ENCODE measurements at regions not wholly inside any gene's neighbourhood (a gene's known extent, or its start where the extent isn't known, plus 50 kb on each side); places are given as distances from the start of the nearest gene placed in this dataset.

DNA sequence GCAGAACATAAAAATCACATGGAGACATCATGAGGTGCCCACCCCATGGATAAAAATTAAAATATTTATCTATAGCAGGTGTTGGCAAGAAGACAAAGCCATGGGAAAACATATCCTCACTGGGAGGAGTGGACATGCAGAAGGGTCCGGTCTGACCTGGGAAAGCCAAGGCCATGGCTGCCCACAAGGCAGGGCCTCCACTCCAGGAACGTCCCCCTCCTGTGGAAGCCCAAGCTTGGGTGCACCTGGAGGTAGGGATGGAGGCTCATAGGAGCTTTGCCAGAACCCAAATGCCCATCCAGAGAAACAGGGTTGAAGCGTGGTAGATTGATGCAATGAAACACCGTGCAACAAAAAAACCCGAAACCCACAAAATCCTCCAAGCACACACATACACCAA is 81.4 kb upstream of the COL5A1 start:
- H3K36me3 ChIP-seq = no peaks in the 10 kb centered on the region
- no peak overlapping the region for H3K27ac ChIP-seq
- intact Hi-C loops (cut with DNase I) = no loop called here
- TF ChIP-seq CTCF (IDR thresholded peaks at IDR 0.05) = no peak
- TF ChIP-seq POLR2A (IDR thresholded peaks at IDR 0.05) = no peak
- TF ChIP-seq POLR2AphosphoS5 (IDR thresholded peaks at IDR 0.05; ENCODE audit: insufficient read depth in 1 of 2, low read depth in 1 of 2) = no peak
- H3K4me1 ChIP-seq = no peaks in the 10 kb centered on the region
- no peak overlapping the region for H3K4me3 ChIP-seq
- no peaks in the 10 kb centered on the region for H3K9me3 ChIP-seq
- DNase-seq (ENCODE audit: extremely low spot score in 2 of 2) = peak; percentile 25 to 72
- H3K27me3 ChIP-seq = no peaks in the 10 kb centered on the region

DNA sequence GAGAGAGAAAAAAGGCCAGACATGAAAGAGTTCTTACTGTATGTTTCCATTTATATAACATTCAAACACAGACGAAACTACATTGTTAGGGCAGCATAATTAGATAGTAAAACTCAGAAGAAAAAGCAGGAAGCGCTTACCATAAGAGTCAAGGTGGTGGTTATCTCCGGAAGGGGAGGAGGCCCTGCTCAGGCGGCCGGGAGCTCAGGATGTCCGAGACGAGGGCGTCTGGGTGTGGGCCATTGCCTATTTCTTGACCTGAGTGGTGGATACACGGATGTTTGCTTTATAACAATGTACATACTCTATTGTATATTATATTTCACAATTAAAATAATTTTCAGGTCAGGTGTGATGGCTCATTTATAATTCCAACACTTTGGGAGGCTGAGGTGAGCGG is 80.9 kb upstream of the COL5A1 start:
- H3K9me3 ChIP-seq = no peaks in the 10 kb centered on the region
- no peak overlapping the region for H3K4me3 ChIP-seq
- H3K36me3 ChIP-seq = no peaks in the 10 kb centered on the region
- H3K27me3 ChIP-seq = no peaks in the 10 kb centered on the region
- TF ChIP-seq CTCF (IDR thresholded peaks at IDR 0.05) (no peak), POLR2A (IDR thresholded peaks at IDR 0.05) (no peak), POLR2AphosphoS5 (IDR thresholded peaks at IDR 0.05; ENCODE audit: insufficient read depth in 1 of 2, low read depth in 1 of 2) (no peak)
- no peak overlapping the region for H3K27ac ChIP-seq
- intact Hi-C loops (cut with DNase I) = no loop called here
- DNase-seq (ENCODE audit: extremely low spot score in 2 of 2) = peak in 1 of 2 donors; percentile 10
- H3K4me1 ChIP-seq = no peaks in the 10 kb centered on the region

- H3K36me3 ChIP-seq = no peaks in the 10 kb centered on the region
- TF ChIP-seq POLR2AphosphoS5 (IDR thresholded peaks at IDR 0.05; ENCODE audit: insufficient read depth in 1 of 2, low read depth in 1 of 2) (no peak), POLR2A (IDR thresholded peaks at IDR 0.05) (no peak), CTCF (IDR thresholded peaks at IDR 0.05) (no peak)
- H3K27ac ChIP-seq = no peak overlapping the region
- H3K4me3 ChIP-seq = no peak overlapping the region
- H3K4me1 ChIP-seq = no peaks in the 10 kb centered on the region
- no peaks in the 10 kb centered on the region for H3K9me3 ChIP-seq
- intact Hi-C loops (cut with DNase I) = no loop called here
- peak; percentile 74 to 77 for DNase-seq (ENCODE audit: extremely low spot score in 2 of 2)
- no peaks in the 10 kb centered on the region for H3K27me3 ChIP-seq
Measured at GRCh38 chr9:134561427-134562145, 80.0 kb upstream of the COL5A1 start.

DNA sequence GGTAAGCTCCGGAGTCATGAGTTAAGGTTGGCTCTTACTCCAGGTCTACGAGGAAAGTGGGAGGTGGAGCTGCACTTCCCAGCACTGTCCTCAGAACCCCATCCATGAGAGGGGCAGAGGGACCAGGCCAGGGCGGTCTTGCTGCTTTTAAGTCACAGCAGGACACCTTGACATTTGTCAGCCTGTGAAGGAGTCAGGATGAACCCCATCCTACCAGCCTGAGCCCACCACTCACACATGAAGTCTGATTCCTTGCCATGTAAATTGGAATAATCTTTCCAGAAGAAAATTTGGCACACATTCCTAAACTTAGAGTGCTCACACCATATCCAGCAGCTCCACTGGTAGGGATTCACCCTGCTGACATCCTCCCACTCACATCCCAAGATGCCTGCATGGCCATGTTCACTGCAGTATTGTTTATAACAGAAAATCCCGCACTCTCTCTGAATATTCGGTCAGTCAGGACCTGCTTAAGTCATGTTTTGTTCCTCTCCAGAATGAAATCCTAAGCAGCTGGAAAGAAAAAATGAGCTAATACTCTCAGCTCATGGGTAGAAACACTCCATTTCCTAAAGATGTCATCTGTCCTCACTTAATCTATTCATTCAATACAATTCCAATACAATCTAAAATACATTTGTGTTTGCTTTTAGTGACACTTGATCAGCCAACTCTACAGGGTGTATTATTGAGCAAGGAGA is 79.3 kb upstream of the COL5A1 start:
- Histone ChIP-seq H3K9me3 (no peaks in the 10 kb centered on the region), H3K4me1 (no peaks in the 10 kb centered on the region), H3K27ac (no peak overlapping the region), H3K36me3 (no peaks in the 10 kb centered on the region), H3K27me3 (no peaks in the 10 kb centered on the region), H3K4me3 (no peak overlapping the region)
- peak in 1 of 2 donors; percentile 40 for DNase-seq (ENCODE audit: extremely low spot score in 2 of 2)
- no peak for TF ChIP-seq POLR2A (IDR thresholded peaks at IDR 0.05)
- no peak for TF ChIP-seq CTCF (IDR thresholded peaks at IDR 0.05)
- TF ChIP-seq POLR2AphosphoS5 (IDR thresholded peaks at IDR 0.05; ENCODE audit: insufficient read depth in 1 of 2, low read depth in 1 of 2) = no peak
- intact Hi-C loops (cut with DNase I) = no loop called here

DNA sequence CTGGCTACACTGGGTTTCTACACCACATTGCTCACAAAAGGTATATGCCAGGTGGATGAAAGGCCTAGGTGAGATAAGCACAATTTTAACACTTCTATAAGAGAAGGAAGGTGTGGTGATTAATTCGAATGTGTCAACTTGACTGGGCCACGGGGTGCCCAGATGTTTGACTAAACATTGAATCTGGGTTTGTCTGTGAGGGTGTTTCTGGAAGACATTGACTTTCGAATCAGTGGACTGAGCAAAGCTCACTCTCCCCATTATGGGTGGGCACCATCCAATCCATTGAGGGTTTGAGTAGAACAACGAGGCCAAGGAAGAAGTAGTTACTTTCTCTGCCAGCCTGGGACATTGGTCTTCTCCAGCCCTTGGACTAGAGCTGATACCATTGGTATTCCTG is 78.2 kb upstream of the COL5A1 start:
- H3K4me1 ChIP-seq = no peaks in the 10 kb centered on the region
- no peaks in the 10 kb centered on the region for H3K9me3 ChIP-seq
- no peaks in the 10 kb centered on the region for H3K36me3 ChIP-seq
- H3K4me3 ChIP-seq = no peak overlapping the region
- DNase-seq (ENCODE audit: extremely low spot score in 2 of 2) = peak; percentile 34 to 81
- no peak overlapping the region for H3K27ac ChIP-seq
- intact Hi-C loops (cut with DNase I) = no loop called here
- no peak for TF ChIP-seq POLR2A (IDR thresholded peaks at IDR 0.05)
- TF ChIP-seq POLR2AphosphoS5 (IDR thresholded peaks at IDR 0.05; ENCODE audit: insufficient read depth in 1 of 2, low read depth in 1 of 2) = no peak
- TF ChIP-seq CTCF (IDR thresholded peaks at IDR 0.05) = no peak
- no peaks in the 10 kb centered on the region for H3K27me3 ChIP-seq

Data from vagina (tissue), 2 donors.